ENCODE measurements at regions not wholly inside any gene's neighbourhood (a gene's known extent, or its start where the extent isn't known, plus 50 kb on each side); places are given as distances from the start of the nearest gene placed in this dataset.

DNA sequence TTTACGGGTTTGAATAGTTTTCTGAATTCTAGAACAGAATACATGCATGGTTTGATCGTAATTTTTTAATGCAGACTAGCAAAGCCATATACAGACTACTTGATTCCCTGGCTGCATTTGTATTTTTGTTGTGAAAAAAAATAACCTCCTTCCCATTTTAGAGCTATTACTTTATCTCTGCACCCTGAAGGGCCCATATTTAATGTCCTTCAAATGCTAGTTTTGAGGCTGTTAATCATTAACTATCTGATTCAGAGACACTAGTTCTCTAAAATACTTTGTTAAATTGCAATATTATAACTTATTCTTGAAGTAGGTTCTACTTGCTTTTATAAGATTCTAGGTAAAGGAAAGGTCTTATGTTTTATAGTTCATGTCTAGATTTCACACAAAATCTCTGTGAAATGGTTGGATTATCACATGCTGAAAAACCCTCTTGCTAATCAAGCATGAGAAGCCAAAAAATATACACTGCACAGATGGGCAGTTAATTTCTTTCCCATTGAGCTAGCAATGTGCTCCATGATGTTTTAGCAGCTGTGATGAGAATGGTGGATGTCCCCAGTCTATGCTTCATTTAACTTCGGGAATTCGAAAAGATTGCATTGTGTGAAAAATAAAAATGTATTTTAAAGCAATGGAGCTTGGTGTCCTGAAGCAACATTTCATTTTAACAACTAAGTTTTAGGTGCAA is 634.0 kb upstream of the BCHE start:
- H3K36me3 ChIP-seq: no peaks in the 10 kb centered on the region
- H3K9me3 ChIP-seq: no peaks in the 10 kb centered on the region
- no peak overlapping the region for H3K27ac ChIP-seq
- H3K27me3 ChIP-seq: no peaks in the 10 kb centered on the region
- no peak overlapping the region for H3K4me3 ChIP-seq
- no peak overlapping the region for H3K9ac ChIP-seq (ENCODE audit: low read depth in 2 of 2, low read length in 2 of 2)
- TF ChIP-seq, protein P1, sequence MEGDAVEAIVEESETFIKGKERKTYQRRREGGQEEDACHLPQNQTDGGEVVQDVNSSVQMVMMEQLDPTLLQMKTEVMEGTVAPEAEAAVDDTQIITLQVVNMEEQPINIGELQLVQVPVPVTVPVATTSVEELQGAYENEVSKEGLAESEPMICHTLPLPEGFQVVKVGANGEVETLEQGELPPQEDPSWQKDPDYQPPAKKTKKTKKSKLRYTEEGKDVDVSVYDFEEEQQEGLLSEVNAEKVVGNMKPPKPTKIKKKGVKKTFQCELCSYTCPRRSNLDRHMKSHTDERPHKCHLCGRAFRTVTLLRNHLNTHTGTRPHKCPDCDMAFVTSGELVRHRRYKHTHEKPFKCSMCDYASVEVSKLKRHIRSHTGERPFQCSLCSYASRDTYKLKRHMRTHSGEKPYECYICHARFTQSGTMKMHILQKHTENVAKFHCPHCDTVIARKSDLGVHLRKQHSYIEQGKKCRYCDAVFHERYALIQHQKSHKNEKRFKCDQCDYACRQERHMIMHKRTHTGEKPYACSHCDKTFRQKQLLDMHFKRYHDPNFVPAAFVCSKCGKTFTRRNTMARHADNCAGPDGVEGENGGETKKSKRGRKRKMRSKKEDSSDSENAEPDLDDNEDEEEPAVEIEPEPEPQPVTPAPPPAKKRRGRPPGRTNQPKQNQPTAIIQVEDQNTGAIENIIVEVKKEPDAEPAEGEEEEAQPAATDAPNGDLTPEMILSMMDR (IDR thresholded peaks at IDR 0.05): no peak
- no peaks in the 10 kb centered on the region for H3K4me1 ChIP-seq
- DNase-seq: no peak
- intact Hi-C loops (cut with DNase I): no loop called here

DNA sequence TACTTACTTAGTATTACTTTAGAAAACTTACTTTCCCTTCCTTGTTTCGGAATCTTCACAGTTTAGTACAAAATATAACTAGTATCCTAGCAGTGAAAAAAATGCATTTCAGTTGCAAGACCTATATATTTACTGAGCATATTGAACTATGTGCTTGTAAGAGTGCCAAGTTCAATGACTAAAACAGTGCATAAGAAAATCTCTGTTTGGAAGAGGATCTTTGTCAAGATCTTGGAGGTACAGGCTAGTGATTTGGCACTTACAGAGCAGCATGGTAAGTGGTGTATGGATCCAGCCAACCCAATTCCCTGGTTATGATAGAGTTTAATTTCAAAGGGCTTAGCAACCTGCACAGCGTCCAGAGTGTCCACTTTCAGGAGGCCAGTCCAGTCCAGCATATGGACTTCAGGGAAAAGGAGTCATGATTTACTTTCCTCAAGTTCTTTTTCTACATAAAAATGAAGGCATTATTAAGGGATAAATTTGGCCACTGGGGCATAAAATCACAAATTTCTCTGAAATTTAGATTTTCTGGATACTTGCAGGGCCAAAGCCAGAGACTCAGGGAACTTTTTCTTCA is 625.8 kb upstream of the BCHE start:
- Histone ChIP-seq H3K4me3 (no peak overlapping the region), H3K9ac (ENCODE audit: low read depth in 2 of 2, low read length in 2 of 2) (no peak overlapping the region), H3K27ac (no peak overlapping the region), H3K27me3 (no peaks in the 10 kb centered on the region), H3K36me3 (no peaks in the 10 kb centered on the region), H3K9me3 (no peaks in the 10 kb centered on the region), H3K4me1 (no peaks in the 10 kb centered on the region)
- intact Hi-C loops (cut with DNase I): no loop called here
- TF ChIP-seq, protein P1 (IDR thresholded peaks at IDR 0.05): no peak
- no peak for DNase-seq

- no peaks in the 10 kb centered on the region for H3K9me3 ChIP-seq
- H3K4me1 ChIP-seq: no peaks in the 10 kb centered on the region
- H3K36me3 ChIP-seq: no peaks in the 10 kb centered on the region
- DNase-seq: no peak
- intact Hi-C loops (cut with DNase I): no loop called here
- H3K27me3 ChIP-seq: no peaks in the 10 kb centered on the region
- no peak overlapping the region for H3K9ac ChIP-seq (ENCODE audit: low read depth in 2 of 2, low read length in 2 of 2)
- H3K27ac ChIP-seq: no peak overlapping the region
- no peak overlapping the region for H3K4me3 ChIP-seq
- TF ChIP-seq, protein P1 (IDR thresholded peaks at IDR 0.05): no peak
Observed at GRCh38 chr3:166461626-166462025, 624.4 kb upstream of the BCHE start.

GRCh38 chr3:166457382-166457781 is 620.2 kb upstream of the BCHE start:
- Histone ChIP-seq H3K36me3 (no peaks in the 10 kb centered on the region), H3K27ac (no peak overlapping the region), H3K9me3 (no peaks in the 10 kb centered on the region), H3K4me1 (no peaks in the 10 kb centered on the region), H3K9ac (ENCODE audit: low read depth in 2 of 2, low read length in 2 of 2) (no peak overlapping the region), H3K27me3 (no peaks in the 10 kb centered on the region), H3K4me3 (no peak overlapping the region)
- no peak for DNase-seq
- TF ChIP-seq, protein P1 (IDR thresholded peaks at IDR 0.05): no peak
- intact Hi-C loops (cut with DNase I): no loop called here

DNA sequence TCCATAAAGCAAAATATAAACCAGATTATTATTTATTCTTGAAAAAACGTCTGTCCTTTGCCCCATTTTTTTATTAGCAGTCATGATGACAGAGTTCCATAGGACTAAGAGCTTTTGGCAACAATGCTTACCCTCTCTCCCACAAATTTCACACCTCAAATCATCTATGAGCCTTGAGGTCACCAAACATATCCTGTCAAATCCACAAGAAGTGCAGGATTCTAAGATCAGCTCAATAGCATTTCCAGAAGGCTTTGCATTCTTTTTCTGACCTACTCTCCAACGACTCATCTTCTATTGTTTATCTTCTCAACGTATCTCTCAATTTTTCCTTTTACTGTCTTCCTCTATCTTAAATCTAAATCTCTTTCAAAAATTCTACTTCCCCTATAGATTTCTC is 619.1 kb upstream of the BCHE start:
- Histone ChIP-seq H3K9ac (ENCODE audit: low read depth in 2 of 2, low read length in 2 of 2) (no peak overlapping the region), H3K27me3 (no peaks in the 10 kb centered on the region), H3K27ac (no peak overlapping the region), H3K36me3 (no peaks in the 10 kb centered on the region), H3K4me1 (no peaks in the 10 kb centered on the region), H3K4me3 (no peak overlapping the region), H3K9me3 (no peaks in the 10 kb centered on the region)
- intact Hi-C loops (cut with DNase I): no loop called here
- DNase-seq: no peak
- TF ChIP-seq, protein P1 (IDR thresholded peaks at IDR 0.05): no peak
